ENCODE measurements at regions not wholly inside any gene's neighbourhood (a gene's known extent, or its start where the extent isn't known, plus 50 kb on each side); places are given as distances from the start of the nearest gene placed in this dataset.

- Histone ChIP-seq H3K4me2 (ENCODE audit: low read depth, low read length) (peak overlapping the region; percentile 60), H3K79me2 (ENCODE audit: insufficient read depth, low read length) (no peaks in the 10 kb centered on the region), H3K9ac (ENCODE audit: insufficient read depth, low read depth, low read length) (no peak overlapping the region; the same call in 1 of the 2 replicates), H3K4me3 (replicated peaks in 1 of 3; ENCODE audit: insufficient read depth in 1 of 3, low read depth in 2 of 3, low read length in 3 of 3) (peak overlapping the region in 1 of 3 experiments; percentile 23; a peak in 1 of 6 replicates), H3K36me3 (replicated peaks in 1 of 2; ENCODE audit: control insufficient read depth in 1 of 2, insufficient read depth in 2 of 2, low read length in 2 of 2) (no peaks in the 10 kb centered on the region), H4K20me1 (ENCODE audit: insufficient read depth, low read length) (no peaks in the 10 kb centered on the region), H3K9me3 (ENCODE audit: low read length) (no peaks in the 10 kb centered on the region), H3K4me1 (ENCODE audit: insufficient read depth, low read length) (peaks cover 52% of the 10 kb centered on the region), H2AFZ (ENCODE audit: low read length) (no peak overlapping the region), H3K27ac (ENCODE audit: extremely low read length, insufficient read depth, low read length) (peak overlapping the region; percentile 42), H3K27me3 (ENCODE audit: control insufficient read depth in 1 of 2, insufficient read depth in 2 of 2, low read length in 2 of 2) (no peaks in the 10 kb centered on the region)
- peak; percentile 99 for DNase-seq (ENCODE audit: low spot score)
- in situ Hi-C loops (cut with HindIII; ENCODE audit: extremely low pct_ligation_motif_present, low pct_unique_long_range_greater_than_20kb) (no loop called here), intact Hi-C loops (cut with micrococcal nuclease; ENCODE audit: unreplicated experiment) (loop anchor here (1.0 to 2.0 kb wide), 3 partner anchors 14 to 49 kb away; no protein-coding TSS in a partner anchor)
- FAIRE-seq, result peak; percentile 89
- ChIA-PET CTCF (ENCODE audit: low intra/inter-chr PET ratio, low total read pairs) (no interaction called here), POLR2A (interaction anchor here (1.8 to 3.1 kb wide), 3 partner anchors 14 to 19 kb away, joined by 6 to 24 read pairs (median 9); no protein-coding TSS in a partner anchor)
- 16% methylated on average over 5 of the region's 5 CpGs for WGBS (ENCODE audit: low lambda C conversion rate)
- no TSS peak for BruUV-seq (replicated peaks)
- peak; percentile 100 for ATAC-seq
- no peak for TF ChIP-seq ZNF382 (CRISPR knock-in tag; IDR thresholded peaks at IDR 0.05; ENCODE audit: borderline replicate concordance)
- no peak for TF ChIP-seq ZNF589 (CRISPR knock-in tag; conservative IDR thresholded peaks at IDR 0.05)
- TF ChIP-seq ZNF441 (CRISPR knock-in tag; IDR thresholded peaks at IDR 0.05; ENCODE audit: borderline replicate concordance), result no peak
- no peak for TF ChIP-seq ATF4 (CRISPR knock-in tag; IDR thresholded peaks at IDR 0.05)
- peak; percentile 64 for TF ChIP-seq RXRB (CRISPR knock-in tag; IDR thresholded peaks at IDR 0.05; ENCODE audit: borderline replicate concordance)
- TF ChIP-seq RFX3 (CRISPR knock-in tag; IDR thresholded peaks at IDR 0.05), result no peak
- TF ChIP-seq BCL6 (CRISPR knock-in tag; IDR thresholded peaks at IDR 0.05), result peak; percentile 74
- no peak for TF ChIP-seq ZNF724P (CRISPR knock-in tag; IDR thresholded peaks at IDR 0.05; ENCODE audit: borderline replicate concordance)
- 0 out of 2 replicates have a peak, but pooled peaks have one; percentile 49 for TF ChIP-seq ZNF678 (CRISPR knock-in tag; IDR thresholded peaks at IDR 0.05)
- no peak for TF ChIP-seq ZBTB14 (CRISPR knock-in tag; IDR thresholded peaks at IDR 0.05)
- no peak; the same call in 1 of the 2 replicates for TF ChIP-seq ZNF556 (CRISPR knock-in tag; IDR thresholded peaks at IDR 0.05; ENCODE audit: borderline replicate concordance)
- TF ChIP-seq DMAP1 (CRISPR knock-in tag; IDR thresholded peaks at IDR 0.05), result 0 out of 2 replicates have a peak, but pooled peaks have one; percentile 26
- no peak for TF ChIP-seq CENPX (CRISPR knock-in tag; IDR thresholded peaks at IDR 0.05)
- TF ChIP-seq IRX3 (CRISPR knock-in tag; IDR thresholded peaks at IDR 0.05; ENCODE audit: borderline replicate concordance, low read depth), result no peak
- TF ChIP-seq NCOR1 (IDR thresholded peaks at IDR 0.05; ENCODE audit: borderline replicate concordance, low read length), result peak; percentile 62; the same call in 1 of the 2 replicates
- TF ChIP-seq PAX8 (CRISPR knock-in tag; IDR thresholded peaks at IDR 0.05; ENCODE audit: borderline replicate concordance), result no peak
- no peak for TF ChIP-seq THAP9 (CRISPR knock-in tag; IDR thresholded peaks at IDR 0.05; ENCODE audit: borderline replicate concordance)
- no peak for TF ChIP-seq HNRNPUL1 (IDR thresholded peaks at IDR 0.05; ENCODE audit: low read depth, low read length)
- no peak for TF ChIP-seq LBX2 (CRISPR knock-in tag; IDR thresholded peaks at IDR 0.05; ENCODE audit: borderline replicate concordance)
These were observed 51.0 kb upstream of the TOX3 start for GRCh38 chr16:52597772-52598483.
